GM21786 (cell line): ENCODE measurements at regions not wholly inside any gene's neighbourhood (a gene's known extent, or its start where the extent isn't known, plus 50 kb on each side); places are given as distances from the start of the nearest gene placed in this dataset.

ENCODE experiments used
- ATAC-seq: cut with Tn5 transposase; IDR thresholded peaks from one replicate; pipeline ENCODE4 v1.9.1; 2021; ENCODE audit not compliant: unreplicated experiment

DNA sequence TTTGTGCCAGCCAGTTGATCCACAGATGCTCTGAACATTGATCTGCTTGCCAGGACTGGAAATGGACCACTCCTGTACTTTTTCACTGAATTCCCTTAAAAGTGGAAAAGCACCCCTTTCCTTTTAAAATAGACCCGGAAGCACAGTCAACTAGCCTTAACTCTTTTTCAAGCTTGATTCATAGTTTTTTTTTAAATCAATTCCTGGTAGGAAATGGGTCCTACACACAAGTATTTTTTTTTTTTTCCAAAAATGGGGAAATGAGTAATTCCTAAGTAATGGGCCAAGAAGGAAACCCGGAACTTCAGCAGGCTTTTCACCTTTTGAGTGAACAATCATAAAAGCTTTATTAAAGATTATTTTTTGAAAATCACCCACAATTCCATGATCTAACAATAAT, 234.4 kb upstream of the ADAMTS9 start:
- no peak for ATAC-seq

DNA sequence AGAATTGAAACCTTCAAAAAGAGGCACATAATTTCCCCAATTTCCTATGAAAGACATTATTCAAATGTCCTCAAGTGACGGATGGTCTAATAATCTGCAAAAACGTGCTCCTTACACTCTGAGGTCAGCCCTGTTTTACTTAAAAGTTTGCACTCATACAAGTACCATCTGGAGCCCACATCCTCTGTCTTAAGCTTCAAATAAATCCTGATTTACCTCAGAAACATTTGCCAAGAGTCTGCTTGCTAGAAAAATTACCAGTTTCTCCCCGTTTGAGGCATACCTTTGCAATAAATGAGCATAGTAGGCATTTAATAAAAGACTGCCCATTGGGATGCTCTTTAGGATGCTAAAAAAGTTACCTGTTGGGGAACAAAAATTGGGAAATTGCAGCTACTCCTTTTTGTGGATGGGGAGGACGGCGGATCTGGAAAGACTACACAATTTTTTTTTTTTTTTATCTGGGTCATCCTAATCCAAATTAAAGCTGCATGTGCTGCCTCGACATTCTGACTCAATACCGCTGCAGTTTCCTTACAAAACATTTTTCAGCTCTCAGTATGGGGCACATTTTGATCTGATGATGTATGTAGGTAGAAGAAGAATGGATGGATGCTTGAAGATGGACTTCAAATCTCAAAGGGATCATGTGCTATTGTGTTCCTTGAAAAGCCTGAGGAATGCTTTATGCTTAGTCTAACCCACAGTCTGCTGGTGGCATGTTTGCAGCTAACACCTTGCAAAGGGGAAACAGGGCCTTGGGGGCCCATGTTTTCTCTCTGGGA, 233.7 kb upstream of the ADAMTS9 start:
- ATAC-seq: no peak

DNA sequence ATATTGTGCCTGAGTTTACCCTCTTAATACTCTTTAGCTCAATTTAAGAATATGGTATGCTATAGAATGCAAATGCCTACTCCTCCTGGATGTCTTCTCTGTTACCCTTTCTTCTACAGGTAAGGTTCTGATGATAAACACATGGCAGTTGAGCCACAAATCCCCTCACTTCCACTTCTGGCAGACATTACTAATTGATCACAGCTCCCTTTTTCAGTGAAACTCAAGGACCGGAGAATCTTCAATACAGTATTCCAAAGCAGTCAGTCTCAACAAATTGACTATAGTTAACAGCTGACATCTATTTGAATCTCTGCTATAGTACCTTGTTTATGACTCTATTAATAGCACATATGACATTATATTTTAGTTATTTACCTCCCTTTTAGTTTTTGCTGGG, 232.1 kb upstream of the ADAMTS9 start:
- no peak for ATAC-seq

DNA sequence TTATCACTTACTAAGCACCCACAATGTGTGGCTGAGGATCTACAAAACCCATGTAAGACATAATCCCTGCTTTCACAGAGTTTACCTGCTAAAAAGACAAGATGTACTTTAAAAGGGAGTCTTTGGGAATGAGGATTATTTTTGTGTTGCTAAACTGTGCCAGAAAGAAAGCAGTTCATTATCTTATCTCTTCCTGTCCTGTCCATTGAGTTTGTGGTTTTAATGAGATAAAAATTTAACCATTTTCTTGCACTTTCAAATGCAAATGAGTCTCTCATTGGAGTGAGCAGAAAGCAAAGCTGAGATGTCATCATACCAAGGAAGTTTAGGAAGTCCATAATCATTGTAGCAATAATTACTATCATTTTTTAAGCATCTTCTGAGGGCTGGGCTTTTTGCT, 231.2 kb upstream of the ADAMTS9 start:
- no peak for ATAC-seq

DNA sequence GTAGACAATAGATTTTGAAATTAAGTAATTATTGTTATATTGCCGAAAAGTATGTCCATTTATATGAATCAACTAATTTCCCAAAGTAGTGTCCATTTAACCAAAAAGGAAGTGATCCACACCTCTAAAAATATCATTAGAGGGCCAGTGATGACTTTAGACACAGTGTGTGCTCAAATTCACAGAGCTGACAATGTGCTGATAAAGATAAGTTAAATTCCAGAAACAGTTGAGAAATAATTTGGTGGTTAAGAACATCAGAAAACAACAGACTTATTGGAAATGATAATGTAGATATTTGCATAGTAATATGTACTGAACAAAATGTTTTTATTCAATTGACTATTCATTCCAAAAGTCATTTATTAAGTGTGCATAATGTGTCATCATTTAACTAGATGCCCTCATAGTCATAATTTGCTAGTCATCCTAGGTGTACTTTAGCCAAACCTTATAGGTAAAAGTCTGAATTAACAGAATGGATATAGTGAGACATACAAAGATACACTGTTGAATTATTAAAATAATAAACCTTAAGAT, 230.2 kb upstream of the ADAMTS9 start:
- ATAC-seq: no peak

DNA sequence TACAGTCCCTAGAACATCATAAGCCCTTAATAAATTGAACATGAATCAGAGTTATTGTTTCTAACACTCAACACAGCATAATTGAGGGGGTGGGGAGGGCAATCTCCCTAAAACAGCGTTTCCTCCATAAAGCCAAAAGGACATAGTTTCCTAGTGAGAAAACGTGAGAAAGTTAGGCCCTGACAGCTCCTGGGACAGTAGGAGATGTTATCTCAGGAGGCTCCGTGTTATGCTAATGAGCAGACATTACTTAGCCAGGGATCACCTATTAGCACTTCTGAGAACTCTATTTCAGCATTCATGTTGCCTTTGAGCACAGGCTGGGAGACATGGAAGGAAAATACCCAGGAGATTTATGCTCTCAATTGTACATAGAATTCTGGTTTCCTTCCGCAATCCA, 229.1 kb upstream of the ADAMTS9 start:
- ATAC-seq: no peak

DNA sequence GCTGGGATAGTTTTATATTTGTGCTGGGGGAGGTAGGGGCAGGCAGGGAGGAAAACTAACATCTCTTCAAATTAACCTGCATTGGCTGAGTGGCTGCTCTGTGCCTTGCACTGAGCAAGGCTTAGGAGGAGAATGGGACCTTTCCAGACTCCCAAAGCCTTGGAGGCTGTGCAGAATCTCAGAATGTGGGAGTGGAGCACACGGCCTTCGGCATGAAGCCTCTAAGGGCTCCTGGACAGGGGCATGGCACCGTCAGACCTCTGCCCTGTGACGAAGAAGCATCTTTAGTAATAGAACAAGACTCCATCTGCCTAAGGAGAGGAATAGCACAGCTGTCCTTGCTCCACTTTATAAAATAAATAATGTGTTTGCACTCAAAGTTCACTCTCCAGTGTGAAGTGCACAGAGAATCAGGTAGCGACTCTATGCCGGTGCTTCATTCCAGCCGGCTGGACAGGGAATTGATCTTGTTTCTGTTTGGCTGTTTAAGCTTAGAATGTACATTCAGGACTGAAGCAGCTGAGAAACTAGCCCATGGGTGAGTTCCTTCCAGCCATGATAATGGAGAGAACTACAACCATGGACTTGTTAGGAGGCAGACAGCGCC, 228.5 kb upstream of the ADAMTS9 start:
- ATAC-seq: no peak

DNA sequence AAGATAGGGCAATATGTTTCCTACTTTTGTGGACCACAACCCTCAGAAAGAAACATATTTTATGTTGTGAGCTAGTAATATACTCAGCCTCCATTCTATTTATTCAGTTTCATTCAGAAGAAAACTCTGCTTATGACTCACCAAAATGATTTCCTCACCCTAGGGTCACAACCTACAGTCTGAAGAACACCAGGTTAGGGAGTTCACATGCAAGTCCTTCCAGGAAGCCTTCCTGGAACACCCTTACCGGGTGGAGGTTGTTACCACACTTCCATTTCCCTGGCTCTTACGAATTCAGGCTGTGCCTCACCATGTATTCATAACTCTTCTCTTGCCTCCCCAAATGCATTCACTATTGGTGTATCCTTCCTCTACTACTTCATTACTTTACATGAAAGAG, 228.0 kb upstream of the ADAMTS9 start:
- no peak for ATAC-seq

DNA sequence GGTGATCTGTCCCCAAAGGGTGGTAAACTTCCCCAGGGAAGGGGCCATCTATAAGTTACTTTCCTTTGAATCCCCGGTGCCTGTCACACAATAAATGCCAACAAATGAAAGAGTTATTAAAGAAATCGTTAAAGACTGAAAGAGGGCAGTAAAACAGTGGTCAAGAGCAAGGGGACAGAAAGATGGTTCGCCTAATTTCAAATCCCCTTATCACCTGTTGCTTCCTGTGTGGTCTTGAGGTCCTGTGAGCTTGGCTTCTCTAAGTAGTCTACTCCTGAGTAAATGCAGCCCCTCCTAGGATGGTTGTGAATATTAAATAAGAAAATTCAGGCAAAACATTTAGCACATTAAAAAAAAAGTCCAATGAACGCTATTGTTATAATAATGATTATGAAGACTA, 225.7 kb upstream of the ADAMTS9 start:
- ATAC-seq: no peak

DNA sequence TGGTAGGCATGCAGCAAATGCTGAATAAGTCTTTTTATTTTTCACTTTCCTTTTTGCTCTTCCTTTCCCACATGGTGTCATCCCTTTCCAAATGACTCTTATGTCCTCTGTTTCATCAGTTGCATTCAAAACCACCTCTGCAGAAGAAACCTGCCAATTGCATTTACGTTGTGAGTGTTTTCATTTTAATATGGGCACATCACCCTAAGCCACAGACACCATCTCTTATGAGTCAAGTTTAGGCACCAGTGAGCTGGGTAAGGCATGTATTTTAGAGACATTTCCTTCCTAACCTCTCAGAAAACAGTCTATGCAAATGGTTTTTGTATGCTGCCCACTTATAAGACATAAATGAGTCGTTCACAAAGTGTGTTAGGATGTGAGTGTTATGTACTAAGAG, 223.3 kb upstream of the ADAMTS9 start:
- no peak for ATAC-seq

DNA sequence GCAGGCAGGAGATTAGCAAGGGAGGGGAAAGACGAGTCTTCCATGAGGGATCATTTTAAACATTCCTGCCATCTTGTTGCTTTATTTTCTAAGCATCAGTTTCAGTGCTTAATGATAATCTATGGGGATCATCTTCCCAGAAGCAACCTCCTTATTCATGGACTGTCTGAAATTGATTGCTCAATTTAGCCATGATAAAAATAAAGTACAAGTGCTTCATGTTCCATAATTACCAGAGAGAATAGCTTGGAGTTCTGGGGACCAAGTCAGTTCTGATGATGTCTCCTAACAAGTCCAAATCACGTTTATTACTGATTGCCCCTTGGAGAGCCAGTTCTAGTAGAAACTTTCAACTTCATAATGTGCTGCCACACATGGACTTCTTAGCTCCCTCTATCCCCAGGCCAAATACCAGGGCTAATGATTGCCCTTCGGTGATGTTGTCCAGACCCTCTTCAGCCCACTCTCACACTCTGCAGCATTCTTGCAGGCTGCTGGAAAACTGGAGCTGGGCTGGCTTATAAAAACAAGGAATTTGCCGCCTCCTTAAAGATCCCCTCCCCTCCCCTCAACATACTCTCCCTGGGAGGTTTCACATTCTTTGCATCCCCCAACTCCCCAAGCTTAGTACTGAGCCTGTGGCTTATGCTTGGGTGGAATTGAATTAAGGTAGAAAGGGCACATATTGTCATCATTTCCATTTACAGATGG, 222.1 kb upstream of the ADAMTS9 start:
- no peak for ATAC-seq

DNA sequence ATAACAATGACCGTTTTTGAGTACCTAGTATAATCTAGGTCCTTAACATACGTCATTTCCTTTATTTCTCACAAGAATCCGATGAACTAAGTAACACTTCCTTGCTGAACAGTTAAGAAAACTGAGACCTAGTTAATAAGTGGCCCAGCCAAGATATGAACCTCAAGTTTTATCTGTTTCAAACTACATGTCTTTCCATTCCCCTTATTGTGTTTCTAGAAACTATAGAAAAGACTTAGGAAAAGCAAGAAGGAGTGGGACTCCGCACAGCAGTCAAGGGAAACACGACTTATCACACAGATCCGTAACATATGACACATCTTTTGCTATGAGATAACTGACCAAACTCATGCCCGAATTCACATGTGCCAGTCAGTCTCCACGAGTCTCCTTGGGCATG, 221.2 kb upstream of the ADAMTS9 start:
- no peak for ATAC-seq

DNA sequence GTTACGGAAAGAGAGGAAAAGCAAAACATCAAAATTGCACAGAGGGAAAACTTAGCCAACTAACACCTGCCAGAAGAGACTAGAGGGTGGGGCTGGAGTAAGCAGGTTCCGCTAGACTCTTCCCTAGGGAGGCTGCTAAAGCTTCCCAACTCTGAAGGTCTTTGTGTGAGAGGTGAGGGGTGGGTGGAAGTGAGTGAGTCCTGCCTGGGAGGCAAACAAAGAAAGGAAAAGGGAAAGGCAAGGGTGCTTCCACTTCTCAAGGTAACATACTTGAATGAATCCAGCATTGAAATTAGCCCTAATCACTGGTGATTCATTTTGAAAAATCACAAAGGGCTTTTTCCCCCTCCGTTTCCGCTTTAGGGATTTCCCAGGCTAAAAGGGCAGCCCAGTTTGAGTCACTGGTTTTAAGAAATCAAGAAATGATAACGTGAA, 220.5 kb upstream of the ADAMTS9 start:
- no peak for ATAC-seq

DNA sequence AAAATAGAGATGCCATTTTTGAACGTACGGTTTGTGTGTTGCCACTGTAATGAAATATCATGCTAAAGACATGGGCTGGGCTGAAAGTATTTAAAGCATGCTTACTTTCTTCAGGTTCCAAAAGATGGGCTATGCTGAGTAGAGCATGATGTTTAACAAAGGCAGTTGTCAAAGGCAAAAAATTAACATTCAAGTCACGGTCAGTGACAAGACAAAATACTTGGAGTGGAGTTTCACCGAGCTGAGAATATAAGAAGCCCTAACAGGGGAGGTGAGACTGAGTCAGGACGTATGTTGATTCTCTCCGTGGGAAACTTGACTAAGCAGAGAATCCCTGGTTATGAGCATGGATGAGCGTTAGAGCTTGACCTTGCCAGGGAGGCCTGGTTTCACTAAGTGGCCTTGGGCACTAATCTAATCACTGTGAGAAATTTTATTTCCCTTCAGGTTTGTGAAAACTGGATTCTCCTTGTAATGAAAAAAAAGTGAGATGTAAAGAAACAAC, 218.2 kb upstream of the ADAMTS9 start:
- ATAC-seq: no peak

DNA sequence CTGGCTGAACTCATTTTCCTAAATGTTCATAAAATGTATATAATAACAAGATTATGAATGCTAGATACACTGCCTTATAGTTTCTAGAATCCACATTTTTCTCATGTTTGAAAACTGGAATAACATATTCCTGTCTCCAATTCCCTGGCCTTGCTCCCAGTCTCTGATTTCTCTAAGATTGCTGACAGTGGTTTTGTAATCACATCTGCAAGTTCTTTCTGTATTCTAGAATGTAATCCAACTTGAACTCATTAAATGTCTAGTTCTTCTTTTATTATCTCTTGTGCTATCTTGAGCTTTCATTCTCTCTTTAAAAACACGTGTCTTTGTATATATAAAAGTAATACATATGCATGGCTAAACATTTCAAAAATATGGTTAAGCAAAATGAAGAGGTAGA, 215.2 kb upstream of the ADAMTS9 start:
- no peak for ATAC-seq

DNA sequence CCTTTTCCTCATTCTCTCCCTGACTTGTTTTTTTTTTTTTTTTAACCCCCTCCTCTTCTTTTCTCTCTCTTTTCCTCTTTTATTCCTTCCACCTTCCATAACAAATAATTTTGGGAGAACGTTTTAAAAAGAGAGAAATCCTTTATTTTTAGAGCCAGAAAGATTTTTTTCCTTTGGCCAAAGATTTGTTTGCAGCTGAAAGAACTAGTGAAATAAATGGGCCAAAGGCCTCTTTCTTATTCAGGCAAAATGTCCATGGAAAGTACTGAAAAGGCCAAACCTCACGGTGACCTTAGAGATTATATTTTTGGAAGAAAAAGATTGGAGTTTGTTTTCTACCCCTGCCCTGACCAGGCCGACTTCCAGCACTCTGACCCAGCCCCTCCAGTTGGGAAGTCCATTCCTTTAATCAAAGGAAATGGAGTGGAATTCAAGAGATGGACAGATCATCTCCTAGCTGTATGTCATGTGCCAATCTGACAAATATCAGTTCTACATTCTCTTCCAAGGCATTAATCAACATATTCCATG, 214.3 kb upstream of the ADAMTS9 start:
- no peak for ATAC-seq

DNA sequence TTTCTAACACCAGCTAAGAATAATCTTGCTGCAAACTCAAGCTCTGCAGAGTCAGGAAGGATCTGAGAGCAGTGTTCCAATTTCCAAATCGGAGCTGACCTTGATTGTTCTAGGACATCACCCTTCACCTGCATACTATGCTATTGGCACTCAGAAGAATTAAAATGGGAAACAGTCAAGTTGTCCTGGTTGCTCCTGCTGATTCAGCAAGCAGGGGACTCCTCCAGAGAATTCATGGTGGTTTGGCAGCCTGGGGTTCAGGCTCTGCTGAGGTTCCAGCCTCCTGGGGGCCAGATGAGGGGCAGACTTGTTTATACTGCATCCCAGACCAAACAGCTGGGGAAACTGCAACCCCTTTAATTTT, 213.7 kb upstream of the ADAMTS9 start:
- ATAC-seq: no peak

DNA sequence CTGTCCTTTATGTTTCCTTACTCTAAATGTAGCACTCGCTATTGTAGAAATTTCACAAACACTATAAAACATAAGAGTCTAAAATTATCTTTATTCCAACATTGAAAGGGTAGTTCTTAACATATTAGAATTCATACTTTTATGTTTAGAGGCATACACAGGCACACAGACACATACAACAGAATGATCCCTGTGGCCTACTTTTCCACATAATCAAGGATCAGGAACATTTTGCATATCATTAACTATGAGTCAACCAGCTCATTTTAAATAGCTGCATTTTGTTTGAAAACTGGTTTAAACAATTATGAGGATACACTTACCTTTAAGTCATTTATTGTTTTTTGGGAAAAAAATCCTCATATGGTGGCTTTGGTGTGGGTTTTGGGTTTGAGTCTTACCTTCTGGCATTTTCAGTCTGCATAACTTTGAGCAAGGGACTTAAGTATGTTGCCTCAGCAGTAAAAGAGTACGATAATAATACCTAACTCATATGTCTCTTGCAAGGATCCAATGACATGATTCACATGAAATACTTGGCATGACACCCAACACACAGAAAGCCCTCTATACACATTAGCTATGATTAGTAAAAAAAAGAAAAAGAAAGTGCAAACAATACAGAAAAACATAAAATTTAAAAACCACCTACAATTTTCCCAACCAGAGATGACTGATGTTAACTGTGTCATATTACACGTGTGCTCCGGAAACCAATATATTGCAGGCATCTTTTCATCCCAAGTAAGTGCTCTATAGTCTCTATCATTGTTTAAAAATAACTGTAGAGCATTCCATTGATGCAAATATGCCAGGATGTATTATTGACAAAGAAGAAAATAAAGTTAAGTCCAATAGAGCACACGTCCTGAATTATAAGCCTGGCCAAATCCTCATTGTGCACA, 213.1 kb upstream of the ADAMTS9 start:
- no peak for ATAC-seq

DNA sequence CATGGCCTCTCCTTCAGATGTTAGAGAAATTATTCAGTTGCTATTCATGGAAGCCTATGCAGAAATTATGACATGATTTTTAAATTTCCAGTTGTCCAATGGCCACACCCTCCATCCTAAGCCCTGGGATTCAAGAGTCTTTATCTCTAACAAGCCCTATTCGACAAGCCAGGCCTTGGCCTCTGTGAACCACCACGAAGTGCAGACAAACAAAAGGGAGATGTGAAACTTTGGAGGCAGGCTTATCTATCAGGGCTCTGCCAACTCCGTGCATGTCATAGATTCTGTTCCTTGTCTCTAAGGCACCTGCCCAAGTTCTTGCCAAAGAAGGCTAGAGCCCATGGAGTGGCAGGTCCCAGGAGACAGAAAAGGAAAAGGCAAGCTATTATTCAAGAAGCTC, 212.4 kb upstream of the ADAMTS9 start:
- ATAC-seq: no peak

DNA sequence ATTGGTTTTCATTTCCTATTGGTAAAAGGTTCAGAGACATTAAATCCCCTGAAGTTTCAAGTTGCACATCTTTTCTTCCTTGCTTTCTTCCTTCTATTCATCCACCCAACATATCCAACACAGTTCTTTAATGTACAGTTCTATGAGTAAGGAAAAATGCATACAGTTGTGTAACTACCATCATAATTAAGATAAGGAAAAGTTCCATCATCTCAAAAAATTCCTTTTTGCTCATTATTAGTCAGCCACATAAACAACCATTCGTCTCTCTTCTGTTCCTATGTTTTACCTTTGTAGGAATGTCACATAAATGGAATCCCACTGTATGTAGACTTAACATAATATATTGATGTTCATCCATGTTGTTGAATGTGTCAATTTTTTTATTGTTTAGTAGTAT, 211.1 kb upstream of the ADAMTS9 start:
- no peak for ATAC-seq
